ENCODE measurements at regions not wholly inside any gene's neighbourhood (a gene's known extent, or its start where the extent isn't known, plus 50 kb on each side); places are given as distances from the start of the nearest gene placed in this dataset.
A peak's percentile ranks its signal among the peaks of the same experiment; 100 is the strongest.

DNA sequence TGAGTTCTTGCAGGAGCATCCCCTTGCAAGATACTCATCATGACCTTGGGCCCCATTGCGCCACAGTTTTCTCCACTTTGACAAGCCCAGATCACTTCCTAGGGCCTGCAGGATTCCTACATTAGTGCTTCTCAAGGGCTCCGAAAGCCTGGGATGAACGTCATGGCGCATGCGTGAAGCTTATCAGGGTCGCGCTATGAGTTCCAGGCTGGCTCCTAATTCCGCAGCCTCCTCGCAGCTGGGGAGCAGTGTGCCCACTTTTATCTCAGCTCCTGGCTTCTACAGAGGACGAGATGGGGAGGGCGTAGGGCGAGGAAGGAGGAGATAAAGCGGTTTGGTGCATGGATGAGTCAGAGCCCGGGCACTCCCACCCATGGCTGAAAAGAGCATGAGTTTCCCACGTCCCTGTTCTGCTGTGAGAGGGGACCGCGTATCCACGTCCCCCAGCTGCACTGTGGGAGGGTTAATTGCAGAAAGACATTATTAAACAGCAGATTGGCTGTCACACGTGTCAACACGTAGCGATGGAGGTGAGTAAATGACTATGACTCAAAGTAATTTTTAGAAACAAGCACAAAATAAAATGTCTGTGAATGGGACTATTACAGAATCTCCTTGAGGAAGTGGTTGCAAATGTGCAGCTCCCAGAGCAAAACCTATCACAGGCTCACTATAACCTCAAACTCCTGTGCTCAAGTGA lies 72.9 kb upstream of the DSP start:
- WGBS (ENCODE audit: insufficient coverage): 65% methylated on average over 12 of the region's 21 CpGs
- Histone ChIP-seq H3K27ac (ENCODE audit: low read length) (no peak overlapping the region), H3K27me3 (ENCODE audit: control insufficient read depth, insufficient read depth, low read length) (no peaks in the 10 kb centered on the region), H3K36me3 (ENCODE audit: control insufficient read depth, insufficient read depth, low read length) (no peaks in the 10 kb centered on the region), H3K4me3 (ENCODE audit: low read length) (peak overlapping the region; percentile 15), H3K4me1 (ENCODE audit: control insufficient read depth, insufficient read depth, low read length) (no peaks in the 10 kb centered on the region), H3K9me3 (replicated peaks; ENCODE audit: control insufficient read depth, low read depth, low read length) (no peaks in the 10 kb centered on the region)
- DNase-seq: peak; percentile 9

DNA sequence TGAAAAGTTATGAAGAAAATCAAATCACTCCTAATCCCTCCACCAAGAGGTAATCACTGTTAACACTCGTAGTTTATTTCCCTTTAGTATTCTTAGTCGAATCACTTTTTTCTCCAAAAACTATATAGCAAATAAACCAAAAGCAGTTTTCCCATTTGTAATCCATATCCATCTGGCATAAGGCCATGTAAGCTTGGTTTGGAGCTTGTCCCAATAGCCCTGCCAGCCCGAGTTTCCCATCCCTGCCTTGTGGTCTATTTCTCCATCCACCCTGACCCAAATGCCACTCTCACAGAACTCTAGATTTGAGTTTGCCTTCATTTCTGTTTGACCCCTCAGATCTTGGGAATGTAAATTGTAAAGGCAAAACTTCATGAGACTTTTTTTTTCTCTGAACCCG lies 71.8 kb upstream of the DSP start:
- no peak overlapping the region for H3K27ac ChIP-seq (ENCODE audit: low read length)
- H3K9me3 ChIP-seq (replicated peaks; ENCODE audit: control insufficient read depth, low read depth, low read length): no peaks in the 10 kb centered on the region
- no peaks in the 10 kb centered on the region for H3K27me3 ChIP-seq (ENCODE audit: control insufficient read depth, insufficient read depth, low read length)
- 56% methylated on average over 3 of the region's 4 CpGs for WGBS (ENCODE audit: insufficient coverage)
- H3K4me3 ChIP-seq (ENCODE audit: low read length): no peak overlapping the region
- no peaks in the 10 kb centered on the region for H3K36me3 ChIP-seq (ENCODE audit: control insufficient read depth, insufficient read depth, low read length)
- no peaks in the 10 kb centered on the region for H3K4me1 ChIP-seq (ENCODE audit: control insufficient read depth, insufficient read depth, low read length)
- no peak for DNase-seq

DNA sequence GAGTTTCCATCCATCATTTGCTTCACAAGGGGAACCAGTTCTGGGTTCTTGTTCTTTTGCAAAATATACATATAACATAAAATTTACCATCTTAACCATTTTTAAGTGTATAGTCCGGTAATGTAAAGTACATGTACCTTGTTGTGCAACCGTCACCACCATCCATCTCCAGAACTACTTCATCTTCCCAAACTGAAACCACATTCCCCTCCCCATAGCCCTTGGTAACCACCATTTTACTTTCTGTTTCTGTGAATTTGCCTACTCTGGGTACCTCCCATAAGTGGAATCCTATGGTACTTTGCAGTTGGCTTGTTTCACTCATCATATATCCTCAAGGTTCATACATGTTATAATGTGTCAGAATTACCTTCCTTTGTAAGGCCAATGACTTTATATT lies 70.3 kb upstream of the DSP start:
- Histone ChIP-seq H3K4me1 (ENCODE audit: control insufficient read depth, insufficient read depth, low read length) (no peaks in the 10 kb centered on the region), H3K36me3 (ENCODE audit: control insufficient read depth, insufficient read depth, low read length) (no peaks in the 10 kb centered on the region), H3K27ac (ENCODE audit: low read length) (no peak overlapping the region), H3K9me3 (replicated peaks; ENCODE audit: control insufficient read depth, low read depth, low read length) (no peaks in the 10 kb centered on the region), H3K4me3 (ENCODE audit: low read length) (no peak overlapping the region), H3K27me3 (ENCODE audit: control insufficient read depth, insufficient read depth, low read length) (no peaks in the 10 kb centered on the region)
- no peak for DNase-seq
- 100% methylated on average over 2 of the region's 2 CpGs for WGBS (ENCODE audit: insufficient coverage)

DNA sequence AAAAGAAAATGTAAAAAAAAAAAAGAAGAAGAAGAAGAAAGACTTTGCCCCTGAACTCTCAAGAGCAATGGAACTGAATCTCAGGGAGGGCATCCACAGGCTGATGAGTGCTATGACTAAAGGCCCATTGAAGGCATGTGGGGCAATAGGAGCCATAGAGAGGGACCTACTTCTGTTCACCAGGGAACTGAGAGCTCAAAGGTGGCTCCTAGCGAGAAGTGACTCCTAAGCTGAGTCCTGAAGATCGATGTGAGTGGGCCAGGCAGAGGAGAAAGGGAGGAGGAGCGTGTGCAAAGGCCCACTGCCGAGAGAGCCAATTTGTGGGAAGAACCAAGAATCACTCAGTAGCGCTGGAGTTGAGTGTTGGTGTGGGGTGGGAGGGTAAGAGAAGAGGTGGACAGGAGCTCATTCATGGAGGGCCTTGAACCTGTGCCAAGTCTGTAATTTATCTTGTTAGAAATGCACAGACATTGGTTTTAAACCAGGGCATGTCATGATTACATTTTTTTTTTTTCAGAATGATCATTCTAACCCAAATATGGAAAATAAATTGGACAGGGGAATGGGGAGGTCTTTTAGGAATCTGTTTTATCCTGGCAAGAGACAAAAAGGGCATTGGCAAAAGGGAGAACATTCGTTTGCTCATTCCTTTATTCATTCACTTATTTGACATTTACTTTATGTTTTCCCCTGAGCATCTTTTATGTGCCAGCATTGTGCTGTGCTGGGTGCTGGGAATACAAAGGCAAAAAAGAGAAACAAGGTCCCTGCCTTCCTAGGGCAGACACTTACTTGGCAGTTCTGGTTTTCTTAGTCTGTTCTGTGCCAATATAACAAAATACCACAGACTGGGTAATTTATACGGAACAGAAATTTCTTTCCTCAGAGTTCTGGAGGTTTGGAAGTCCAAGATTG lies 67.4 kb upstream of the DSP start:
- Histone ChIP-seq H3K27ac (ENCODE audit: low read length) (no peak overlapping the region), H3K4me1 (ENCODE audit: control insufficient read depth, insufficient read depth, low read length) (no peaks in the 10 kb centered on the region), H3K36me3 (ENCODE audit: control insufficient read depth, insufficient read depth, low read length) (no peaks in the 10 kb centered on the region), H3K4me3 (ENCODE audit: low read length) (no peak overlapping the region), H3K9me3 (replicated peaks; ENCODE audit: control insufficient read depth, low read depth, low read length) (no peaks in the 10 kb centered on the region), H3K27me3 (ENCODE audit: control insufficient read depth, insufficient read depth, low read length) (no peaks in the 10 kb centered on the region)
- WGBS (ENCODE audit: insufficient coverage): 91% methylated on average over 5 of the region's 7 CpGs
- DNase-seq: no peak

- no peaks in the 10 kb centered on the region for H3K4me1 ChIP-seq (ENCODE audit: control insufficient read depth, insufficient read depth, low read length)
- 100% methylated on average over 1 of the region's 5 CpGs for WGBS (ENCODE audit: insufficient coverage)
- H3K36me3 ChIP-seq (ENCODE audit: control insufficient read depth, insufficient read depth, low read length): no peaks in the 10 kb centered on the region
- DNase-seq: no peak
- H3K27me3 ChIP-seq (ENCODE audit: control insufficient read depth, insufficient read depth, low read length): no peaks in the 10 kb centered on the region
- H3K9me3 ChIP-seq (replicated peaks; ENCODE audit: control insufficient read depth, low read depth, low read length): no peaks in the 10 kb centered on the region
- no peak overlapping the region for H3K4me3 ChIP-seq (ENCODE audit: low read length)
- H3K27ac ChIP-seq (ENCODE audit: low read length): no peak overlapping the region
Observed at GRCh38 chr6:7475081-7475480, 66.4 kb upstream of the DSP start.

DNA sequence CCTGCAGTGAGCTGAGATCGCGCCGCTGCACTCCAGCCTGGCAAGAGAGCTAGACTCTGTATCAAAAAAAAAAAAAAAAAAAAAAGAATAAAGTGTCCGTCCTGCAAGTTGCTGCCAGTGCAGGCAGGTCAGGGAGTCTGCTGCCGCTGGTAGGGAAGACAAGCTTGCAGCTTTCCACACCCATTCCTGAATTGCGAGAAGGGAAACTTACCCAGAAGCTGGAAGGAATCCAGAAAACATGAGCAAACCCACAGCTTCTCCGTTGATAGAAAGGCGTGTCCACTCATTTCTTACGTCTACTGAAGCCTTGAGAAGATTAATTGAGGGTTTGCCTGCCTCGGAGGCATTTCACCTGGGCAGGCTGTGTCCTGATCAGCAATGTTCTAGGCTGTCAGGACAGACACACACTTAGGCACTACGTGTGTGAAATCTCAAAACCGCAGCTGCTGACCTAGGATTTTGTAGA lies 61.6 kb upstream of the DSP start:
- DNase-seq: peak; percentile 11
- no peak overlapping the region for H3K4me3 ChIP-seq (ENCODE audit: low read length)
- 54% methylated on average over 6 of the region's 12 CpGs for WGBS (ENCODE audit: insufficient coverage)

GRCh38 chr6:7484666-7485065 lies 56.8 kb upstream of the DSP start:
- Histone ChIP-seq H3K4me1 (ENCODE audit: control insufficient read depth, insufficient read depth, low read length) (no peaks in the 10 kb centered on the region), H3K36me3 (ENCODE audit: control insufficient read depth, insufficient read depth, low read length) (no peaks in the 10 kb centered on the region), H3K4me3 (ENCODE audit: low read length) (no peak overlapping the region), H3K9me3 (replicated peaks; ENCODE audit: control insufficient read depth, low read depth, low read length) (no peaks in the 10 kb centered on the region), H3K27ac (ENCODE audit: low read length) (no peak overlapping the region), H3K27me3 (ENCODE audit: control insufficient read depth, insufficient read depth, low read length) (no peaks in the 10 kb centered on the region)
- no peak for DNase-seq

More for the DNA sequence above, 61.6 kb upstream of the DSP start:
- H3K4me1 ChIP-seq (ENCODE audit: control insufficient read depth, insufficient read depth, low read length): no peaks in the 10 kb centered on the region
- no peaks in the 10 kb centered on the region for H3K36me3 ChIP-seq (ENCODE audit: control insufficient read depth, insufficient read depth, low read length)
- no peak overlapping the region for H3K27ac ChIP-seq (ENCODE audit: low read length)
- no peaks in the 10 kb centered on the region for H3K9me3 ChIP-seq (replicated peaks; ENCODE audit: control insufficient read depth, low read depth, low read length)
- no peaks in the 10 kb centered on the region for H3K27me3 ChIP-seq (ENCODE audit: control insufficient read depth, insufficient read depth, low read length)

GRCh38 chr6:7486951-7487350 lies 54.5 kb upstream of the DSP start:
- Histone ChIP-seq H3K27ac (ENCODE audit: low read length) (no peak overlapping the region), H3K4me3 (ENCODE audit: low read length) (no peak overlapping the region), H3K27me3 (ENCODE audit: control insufficient read depth, insufficient read depth, low read length) (no peaks in the 10 kb centered on the region), H3K36me3 (ENCODE audit: control insufficient read depth, insufficient read depth, low read length) (no peaks in the 10 kb centered on the region), H3K9me3 (replicated peaks; ENCODE audit: control insufficient read depth, low read depth, low read length) (no peaks in the 10 kb centered on the region), H3K4me1 (ENCODE audit: control insufficient read depth, insufficient read depth, low read length) (no peaks in the 10 kb centered on the region)
- DNase-seq: no peak
- 100% methylated on average over 1 of the region's 3 CpGs for WGBS (ENCODE audit: insufficient coverage)

DNA sequence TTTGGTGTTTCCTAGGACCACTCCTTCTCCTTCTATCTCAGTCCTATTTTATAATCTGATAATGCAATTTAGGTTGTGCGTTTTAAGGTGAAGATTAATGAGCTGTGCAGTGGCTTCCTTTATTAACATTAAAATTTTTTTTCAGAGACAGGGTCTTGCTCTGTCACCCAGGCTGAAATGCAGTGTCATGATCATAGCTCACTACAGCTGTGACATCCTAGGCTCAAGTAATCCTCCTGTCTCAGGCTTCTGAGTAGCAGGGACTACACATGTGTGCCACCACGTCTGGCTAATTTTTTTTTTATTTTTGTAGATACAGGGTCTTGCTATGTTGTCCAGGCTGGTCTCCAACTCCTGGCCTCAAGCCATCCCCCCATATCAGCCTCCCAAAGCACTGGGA lies 53.0 kb upstream of the DSP start:
- Histone ChIP-seq H3K9me3 (replicated peaks; ENCODE audit: control insufficient read depth, low read depth, low read length) (peaks cover 4% of the 10 kb centered on the region), H3K4me1 (ENCODE audit: control insufficient read depth, insufficient read depth, low read length) (no peaks in the 10 kb centered on the region), H3K4me3 (ENCODE audit: low read length) (no peak overlapping the region), H3K36me3 (ENCODE audit: control insufficient read depth, insufficient read depth, low read length) (no peaks in the 10 kb centered on the region), H3K27me3 (ENCODE audit: control insufficient read depth, insufficient read depth, low read length) (no peaks in the 10 kb centered on the region), H3K27ac (ENCODE audit: low read length) (no peak overlapping the region)
- DNase-seq: no peak
- WGBS (ENCODE audit: insufficient coverage): no CpG with 5 or more reads among the region's 2 CpGs

- no peak overlapping the region for H3K4me3 ChIP-seq (ENCODE audit: low read length)
- no peaks in the 10 kb centered on the region for H3K4me1 ChIP-seq (ENCODE audit: control insufficient read depth, insufficient read depth, low read length)
- H3K36me3 ChIP-seq (ENCODE audit: control insufficient read depth, insufficient read depth, low read length): no peaks in the 10 kb centered on the region
- DNase-seq: no peak
- WGBS (ENCODE audit: insufficient coverage): no CpG with 5 or more reads among the region's 2 CpGs
- H3K27ac ChIP-seq (ENCODE audit: low read length): no peak overlapping the region
- H3K27me3 ChIP-seq (ENCODE audit: control insufficient read depth, insufficient read depth, low read length): no peaks in the 10 kb centered on the region
- peaks cover 4% of the 10 kb centered on the region for H3K9me3 ChIP-seq (replicated peaks; ENCODE audit: control insufficient read depth, low read depth, low read length)
Observed at GRCh38 chr6:7489376-7489775, 52.1 kb upstream of the DSP start.
